ENCODE measurements at regions not wholly inside any gene's neighbourhood (a gene's known extent, or its start where the extent isn't known, plus 50 kb on each side); places are given as distances from the start of the nearest gene placed in this dataset.

- no peak for DNase-seq
Measured at GRCh38 chr5:135087950-135088349, 53.9 kb upstream of the PITX1 start.

DNA sequence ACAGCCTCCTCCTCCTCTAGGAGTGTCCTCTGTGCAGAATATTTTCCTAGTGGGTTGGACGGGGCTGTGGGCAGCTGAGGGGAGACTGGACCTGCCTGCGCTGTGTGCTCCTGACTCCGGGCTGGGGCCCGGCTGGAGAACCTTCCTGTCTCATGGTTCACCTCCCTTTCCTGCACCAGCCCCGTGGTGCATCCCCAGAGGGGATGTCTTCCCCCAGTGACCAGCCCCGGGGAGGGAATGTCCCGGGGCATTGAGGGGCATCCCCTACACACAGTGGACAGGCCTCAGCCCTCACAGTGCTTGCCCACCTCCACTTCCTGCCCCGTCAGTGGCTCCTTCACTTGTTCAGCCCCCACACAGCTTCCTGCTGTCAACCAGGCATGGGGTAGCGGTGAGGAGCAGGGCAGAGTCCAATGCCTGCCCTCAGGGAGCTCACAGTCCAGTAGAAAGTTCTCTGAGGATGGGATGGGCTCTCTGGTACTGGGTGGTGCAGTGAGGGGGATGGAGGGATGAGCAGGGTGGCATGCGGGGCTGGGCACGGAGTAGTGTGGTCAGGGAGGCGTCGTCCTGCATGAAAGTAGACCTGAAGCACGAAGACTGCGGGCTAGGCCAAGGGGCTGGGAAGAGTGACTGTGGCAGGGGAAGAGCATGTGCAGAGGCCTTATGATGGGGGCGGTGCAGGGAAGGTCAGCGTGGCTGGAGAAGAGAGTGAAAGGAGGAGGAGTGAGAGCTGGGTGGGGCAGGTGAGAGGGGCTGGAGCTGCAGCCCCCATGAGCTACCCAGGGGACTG, 52.1 kb upstream of the PITX1 start:
- DNase-seq = no peak

- DNase-seq = no peak
Measured at GRCh38 chr5:135085133-135085935, 51.3 kb upstream of the PITX1 start.
